Choroid plexus epithelial cell (primary cell): ENCODE measurements at regions not wholly inside any gene's neighbourhood (a gene's known extent, or its start where the extent isn't known, plus 50 kb on each side); places are given as distances from the start of the nearest gene placed in this dataset.
A peak's percentile ranks its signal among the peaks of the same experiment; 100 is the strongest.

Experiments used
- DNase-seq: peaks from one replicate; pipeline ENCODE4 v3.0.0-alpha.2; 2010; ENCODE audit warnings: low read depth
- H3K4me3 ChIP-seq: 2 replicates; pipeline ENCODE4 v1.5.1; 2011; ENCODE audit warnings: low read depth, mild to moderate bottlenecking, control low read depth, low read length, moderate library complexity
- TF ChIP-seq, protein P1 (sequence below): conservative IDR thresholded peaks from 2 replicates; pipeline ENCODE4 v1.5.1; 2011; ENCODE audit warnings: low read depth, mild to moderate bottlenecking, control low read depth, inconsistent platforms, low read length, moderate library complexity

DNA sequence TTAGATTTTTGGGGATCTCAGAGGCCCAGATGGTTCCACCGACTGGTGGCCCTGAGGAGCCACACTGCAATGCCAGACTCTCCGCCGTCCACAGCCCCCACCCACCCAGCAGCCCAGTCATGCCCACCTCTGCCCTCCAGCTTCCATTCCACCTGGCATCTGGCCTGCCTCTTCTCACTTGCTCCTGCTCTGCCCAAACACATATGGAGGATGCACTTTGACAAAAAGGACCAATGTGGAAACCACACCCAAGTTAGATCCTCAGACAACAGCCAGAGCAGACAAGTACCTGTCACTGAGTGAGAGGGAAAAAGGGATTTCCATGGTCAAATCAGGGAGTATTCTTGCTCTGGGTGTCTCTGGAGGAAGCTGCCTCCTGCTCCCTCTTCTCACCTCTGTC is 120.6 kb upstream of the NXT1 start:
- H3K4me3 ChIP-seq: no peak overlapping the region
- no peak for DNase-seq
- TF ChIP-seq, protein P1, sequence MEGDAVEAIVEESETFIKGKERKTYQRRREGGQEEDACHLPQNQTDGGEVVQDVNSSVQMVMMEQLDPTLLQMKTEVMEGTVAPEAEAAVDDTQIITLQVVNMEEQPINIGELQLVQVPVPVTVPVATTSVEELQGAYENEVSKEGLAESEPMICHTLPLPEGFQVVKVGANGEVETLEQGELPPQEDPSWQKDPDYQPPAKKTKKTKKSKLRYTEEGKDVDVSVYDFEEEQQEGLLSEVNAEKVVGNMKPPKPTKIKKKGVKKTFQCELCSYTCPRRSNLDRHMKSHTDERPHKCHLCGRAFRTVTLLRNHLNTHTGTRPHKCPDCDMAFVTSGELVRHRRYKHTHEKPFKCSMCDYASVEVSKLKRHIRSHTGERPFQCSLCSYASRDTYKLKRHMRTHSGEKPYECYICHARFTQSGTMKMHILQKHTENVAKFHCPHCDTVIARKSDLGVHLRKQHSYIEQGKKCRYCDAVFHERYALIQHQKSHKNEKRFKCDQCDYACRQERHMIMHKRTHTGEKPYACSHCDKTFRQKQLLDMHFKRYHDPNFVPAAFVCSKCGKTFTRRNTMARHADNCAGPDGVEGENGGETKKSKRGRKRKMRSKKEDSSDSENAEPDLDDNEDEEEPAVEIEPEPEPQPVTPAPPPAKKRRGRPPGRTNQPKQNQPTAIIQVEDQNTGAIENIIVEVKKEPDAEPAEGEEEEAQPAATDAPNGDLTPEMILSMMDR: no peak

DNA sequence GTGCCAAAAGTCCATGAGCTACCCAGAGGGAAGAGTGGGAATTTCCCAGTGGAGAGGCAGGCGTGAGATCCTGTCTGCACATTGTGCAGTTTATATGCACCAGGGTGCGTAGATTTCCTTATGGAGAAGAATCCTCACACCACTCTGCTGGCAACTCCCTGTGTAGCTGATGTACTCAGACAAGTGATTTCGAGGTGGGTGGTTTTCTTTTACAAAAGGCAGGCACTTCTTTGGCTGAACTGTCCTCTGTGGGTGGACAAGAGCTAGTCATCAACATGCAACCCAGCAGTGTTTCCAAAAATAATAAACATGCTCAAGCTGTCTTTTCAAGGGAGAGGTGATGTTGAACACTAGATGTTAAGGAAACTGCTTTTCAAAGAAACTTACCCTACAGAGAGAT is 121.7 kb upstream of the NXT1 start:
- DNase-seq: peak; percentile 88
- H3K4me3 ChIP-seq: no peak overlapping the region

DNA sequence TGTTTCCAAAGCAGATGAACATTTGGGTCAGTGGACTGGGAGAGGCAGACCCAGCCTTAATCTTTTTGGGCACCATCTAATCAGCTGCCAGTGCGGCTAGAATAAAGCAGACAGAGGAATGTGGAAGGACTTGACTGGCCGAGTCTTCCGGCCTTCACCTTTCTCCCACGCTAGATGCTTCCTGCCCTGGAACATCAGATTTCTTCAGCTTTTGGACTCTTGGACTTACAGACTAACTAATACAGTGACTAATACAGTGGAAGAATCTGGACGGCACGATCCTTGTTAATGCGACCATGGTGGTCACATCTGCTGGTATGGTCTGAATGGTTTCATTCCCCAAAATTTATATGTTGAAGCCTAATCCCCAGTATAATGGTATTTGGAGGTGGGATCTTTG is 122.6 kb upstream of the NXT1 start:
- TF ChIP-seq, protein P1: no peak
- no peak for DNase-seq
- H3K4me3 ChIP-seq: no peak overlapping the region

More for the DNA sequence above, 121.7 kb upstream of the NXT1 start:
- TF ChIP-seq, protein P1: peak; percentile 17

DNA sequence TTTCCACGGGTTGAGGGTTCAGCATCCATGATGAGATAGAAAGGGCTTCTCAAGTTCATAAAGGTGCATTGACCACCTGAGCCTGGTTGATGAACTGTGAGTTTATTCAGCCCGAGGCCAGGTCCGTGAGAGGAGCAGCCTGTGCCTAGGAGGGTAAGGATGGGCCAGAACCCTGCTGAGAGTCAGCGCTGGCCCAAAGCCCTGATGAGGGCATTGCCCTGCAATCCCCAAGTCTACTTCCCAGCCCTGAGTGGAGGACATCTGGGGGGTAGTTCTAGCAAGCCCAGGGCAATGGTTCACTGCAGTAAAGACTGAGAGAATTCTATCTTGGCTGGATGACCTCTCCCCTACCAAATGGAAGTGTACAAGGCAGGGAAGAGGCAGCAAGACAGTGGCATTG is 123.3 kb upstream of the NXT1 start:
- TF ChIP-seq, protein P1: no peak
- no peak overlapping the region for H3K4me3 ChIP-seq
- no peak for DNase-seq

- DNase-seq: no peak
- H3K4me3 ChIP-seq: no peak overlapping the region
- TF ChIP-seq, protein P1: no peak
These were observed 123.9 kb upstream of the NXT1 start for GRCh38 chr20:23226612-23227265.

DNA sequence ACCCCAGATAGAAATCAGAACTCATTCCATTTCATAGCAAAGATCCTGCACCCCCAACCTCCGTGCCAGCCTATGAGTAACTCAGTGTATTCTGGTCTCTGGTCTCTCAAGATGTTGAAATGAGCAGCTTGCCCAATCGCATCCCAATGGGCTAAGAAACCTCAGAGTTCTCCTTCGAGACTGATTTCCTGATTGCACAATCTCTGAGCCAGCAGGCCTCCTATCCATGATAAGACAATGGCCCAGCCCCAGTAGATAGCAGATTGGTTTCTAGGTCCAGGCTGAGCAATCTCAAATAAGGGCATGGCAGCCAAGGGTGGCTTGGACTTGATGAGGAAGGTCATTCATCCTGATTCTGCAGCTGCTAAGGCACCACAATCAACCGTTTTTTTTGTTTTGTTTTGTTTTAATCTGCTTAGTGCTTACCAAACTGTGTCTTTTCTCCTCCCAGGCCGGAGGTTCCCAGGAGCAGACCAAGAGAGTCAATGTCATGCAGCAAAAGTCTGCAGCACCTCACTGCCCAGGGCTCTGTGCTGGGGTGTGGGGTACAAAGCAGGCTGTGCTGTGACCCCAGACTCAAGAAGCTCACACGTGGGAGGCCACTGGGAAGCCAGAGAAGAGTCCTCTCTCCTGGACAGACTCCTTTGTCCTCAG is 125.1 kb upstream of the NXT1 start:
- no peak overlapping the region for H3K4me3 ChIP-seq
- TF ChIP-seq, protein P1: no peak
- DNase-seq: peak; percentile 95

DNA sequence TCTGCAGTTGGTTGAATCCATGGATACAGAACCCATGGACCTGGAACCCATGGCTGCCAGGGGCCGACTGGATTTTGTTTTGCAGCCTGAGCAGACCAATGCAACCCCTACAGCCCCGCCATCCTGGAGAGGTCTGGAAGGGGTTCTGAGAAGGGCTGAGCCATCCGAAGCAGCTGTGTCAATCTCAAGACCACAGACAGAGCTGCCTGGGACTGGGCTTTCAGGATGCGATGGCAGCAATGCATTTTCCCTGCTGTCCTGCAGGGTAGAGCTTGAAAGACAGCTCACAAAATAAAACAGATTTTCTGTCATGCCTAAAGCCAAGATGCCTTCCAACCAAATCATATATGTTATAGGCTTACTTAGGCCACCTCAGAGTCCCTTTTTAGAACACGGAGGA is 125.8 kb upstream of the NXT1 start:
- DNase-seq: no peak
- TF ChIP-seq, protein P1: no peak

More for the DNA sequence above, 125.8 kb upstream of the NXT1 start:
- H3K4me3 ChIP-seq: no peak overlapping the region
